ENCODE measurements at regions not wholly inside any gene's neighbourhood (a gene's known extent, or its start where the extent isn't known, plus 50 kb on each side); places are given as distances from the start of the nearest gene placed in this dataset.

DNA sequence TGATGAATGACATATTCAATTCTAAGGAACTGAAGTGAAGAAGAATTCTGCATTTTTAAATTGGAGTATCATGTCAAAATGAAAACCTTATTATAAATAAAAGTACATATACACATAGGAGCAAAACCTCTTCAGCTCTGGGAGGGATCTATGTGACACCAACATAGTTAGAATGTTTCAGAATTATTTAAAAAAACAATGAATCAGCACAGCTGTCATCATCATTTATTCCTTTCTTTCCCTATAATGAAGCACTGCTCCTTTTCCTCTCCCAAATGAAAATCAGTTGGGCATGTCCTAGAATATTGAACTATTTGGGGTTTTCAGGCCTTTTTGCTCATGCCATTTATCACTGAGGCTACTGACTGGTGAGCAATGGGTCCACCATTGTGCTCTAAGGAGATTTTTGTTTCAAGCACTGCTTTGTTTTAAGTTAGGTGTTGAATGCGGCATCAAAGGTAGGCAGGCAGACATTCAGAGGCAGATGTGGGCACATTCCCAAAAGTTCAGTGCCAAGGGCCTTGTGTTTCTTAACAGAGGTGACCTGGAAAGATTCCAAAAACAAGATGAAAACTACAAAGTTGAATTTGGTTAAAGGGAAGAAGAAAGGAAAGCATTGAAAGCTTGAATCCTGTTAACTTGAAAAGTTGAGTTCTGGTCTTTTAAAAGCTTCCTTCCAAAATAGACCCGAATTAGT, 126.4 kb upstream of the ADAMTSL1 start:
- TF ChIP-seq POLR2A (IDR thresholded peaks at IDR 0.05; ENCODE audit: low read depth) (no peak), POLR2AphosphoS5 (IDR thresholded peaks at IDR 0.05) (peak in 1 of 2 donors; percentile 11), CTCF (IDR thresholded peaks at IDR 0.05) (no peak), EP300 (IDR thresholded peaks at IDR 0.05) (no peak)
